GM19467 (cell line): ENCODE measurements at regions not wholly inside any gene's neighbourhood (a gene's known extent, or its start where the extent isn't known, plus 50 kb on each side); places are given as distances from the start of the nearest gene placed in this dataset.
"Not testable (repeated sequence)": the region's sequence is repeated elsewhere in the genome, so short reads cannot be mapped to it uniquely, and the experiment has no call there.

ENCODE experiments used
- ATAC-seq: cut with Tn5 transposase; IDR thresholded peaks from one replicate; pipeline ENCODE4 v1.9.1; 2021; ENCODE audit warnings: mild to moderate bottlenecking, moderate library complexity; ENCODE audit not compliant: unreplicated experiment

DNA sequence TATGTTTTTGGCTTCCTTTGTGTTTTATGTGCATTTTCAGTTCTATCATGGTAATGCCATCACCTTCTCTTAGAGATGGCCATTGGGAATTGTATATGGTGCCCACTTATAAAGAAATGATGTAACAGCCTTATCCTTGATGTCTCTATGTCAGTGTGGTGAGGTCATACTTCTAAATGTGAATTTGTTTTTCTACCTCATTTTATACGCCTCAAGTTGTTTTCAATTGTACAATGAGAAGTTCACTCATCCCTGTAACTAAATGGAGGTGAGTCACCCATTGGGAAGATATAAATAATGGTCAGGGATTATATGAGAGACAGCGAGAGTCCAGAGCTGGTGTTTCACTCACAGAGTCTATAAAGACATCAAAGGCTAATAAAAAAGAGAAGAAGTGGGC lies 402.4 kb downstream of the AGTPBP1 start:
- ATAC-seq = no peak

GRCh38 chr9:85334228-85334627 lies 407.5 kb downstream of the AGTPBP1 start:
- ATAC-seq = no peak

DNA sequence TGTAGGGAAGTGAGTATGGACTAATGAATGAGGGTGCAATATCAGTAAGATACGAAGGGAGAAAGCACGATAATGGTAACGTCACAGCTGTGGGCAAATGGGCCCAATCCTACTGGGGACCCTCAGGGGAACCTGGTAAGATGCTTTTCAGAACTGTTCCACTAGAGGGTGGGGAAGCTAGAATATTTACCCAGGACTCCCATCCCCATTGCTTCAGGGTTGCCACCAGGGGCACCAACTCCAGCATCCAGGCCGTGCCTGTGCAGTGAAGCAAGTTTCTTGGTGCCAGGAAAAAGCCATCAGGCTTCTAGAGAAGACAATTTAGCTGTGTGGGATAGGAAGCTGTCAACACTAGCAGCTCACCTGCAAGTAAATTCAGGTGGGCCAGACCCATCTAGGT lies 409.3 kb downstream of the AGTPBP1 start:
- peak; percentile 67 for ATAC-seq

- ATAC-seq = no peak
Measured at GRCh38 chr9:85331626-85332025, 410.1 kb downstream of the AGTPBP1 start.

DNA sequence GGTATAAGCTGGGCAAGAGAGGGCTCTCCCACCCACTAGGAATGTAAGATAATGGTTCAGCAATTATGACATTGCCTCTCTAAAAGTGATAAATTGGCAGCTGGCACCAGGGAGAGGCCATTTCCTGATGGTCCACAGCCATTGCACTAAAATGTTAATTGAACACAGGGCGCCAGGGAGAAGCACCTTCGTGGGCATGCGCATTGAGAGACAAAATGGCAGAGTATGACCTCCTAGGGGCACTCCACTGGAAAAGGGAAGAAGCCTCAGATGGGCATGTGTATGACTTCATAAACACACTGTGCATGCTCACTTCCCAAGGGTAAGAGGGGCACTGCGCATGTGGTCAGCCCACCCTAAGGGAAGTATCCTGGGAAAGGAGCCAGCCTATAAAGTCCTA lies 419.2 kb downstream of the AGTPBP1 start:
- no peak for ATAC-seq

GRCh38 chr9:85321561-85321960 lies 420.2 kb downstream of the AGTPBP1 start:
- no peak for ATAC-seq

DNA sequence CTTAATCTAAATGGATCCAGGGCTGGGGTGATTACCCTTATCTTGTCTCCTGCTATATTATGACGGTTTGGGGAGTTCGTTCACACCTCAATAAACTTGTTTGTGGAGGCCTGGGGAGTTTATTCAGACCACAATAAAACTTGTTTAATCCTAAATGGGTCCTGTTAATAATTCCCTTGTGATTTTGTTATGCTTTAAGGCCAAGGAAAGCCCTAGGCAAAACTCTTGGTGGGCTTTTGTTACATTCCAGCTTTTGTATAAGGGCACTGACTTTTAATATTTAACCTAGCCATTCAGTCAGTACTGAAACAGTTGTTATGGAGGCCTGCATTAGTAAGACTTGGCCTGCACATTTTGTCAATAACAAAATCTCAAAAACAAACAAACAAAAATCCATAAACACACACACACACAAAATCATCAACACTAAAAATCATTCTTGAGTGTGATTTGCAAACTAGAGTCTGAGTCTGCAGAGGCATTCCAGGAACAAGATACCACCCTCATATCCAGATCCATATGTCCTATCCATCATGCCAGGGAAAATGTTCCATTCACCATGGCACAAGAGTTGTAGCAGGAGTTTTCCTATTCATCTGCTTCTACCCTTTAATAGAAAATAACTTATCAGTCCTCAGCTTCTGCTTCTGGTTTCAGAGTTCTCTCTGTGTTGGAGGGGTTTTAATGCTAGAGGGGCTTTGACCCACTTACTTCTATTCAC lies 421.7 kb downstream of the AGTPBP1 start:
- ATAC-seq = no peak

- not testable (repeated sequence) for ATAC-seq
Measured at GRCh38 chr9:85315535-85315934, 426.2 kb downstream of the AGTPBP1 start.

DNA sequence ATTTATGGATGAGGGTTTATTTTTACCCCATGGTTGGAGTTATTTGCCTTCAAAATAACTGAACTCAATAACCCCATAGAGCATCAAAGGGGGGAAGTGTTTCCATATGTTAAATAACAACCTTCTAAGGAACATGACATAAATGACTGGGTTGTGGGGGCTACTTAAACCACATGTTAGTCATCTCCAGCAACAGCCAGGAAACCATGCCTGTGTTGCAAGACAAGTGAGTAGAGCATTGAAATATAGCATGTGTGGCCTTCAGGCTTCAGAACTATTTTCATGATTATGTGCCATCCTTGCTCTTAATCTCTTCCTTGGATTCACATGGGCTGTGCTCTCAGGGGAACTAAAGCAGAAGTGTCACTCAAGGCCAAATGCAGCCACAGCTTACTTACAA lies 431.2 kb downstream of the AGTPBP1 start:
- no peak for ATAC-seq

GRCh38 chr9:85303757-85304134 lies 438.0 kb downstream of the AGTPBP1 start:
- no peak for ATAC-seq

- no peak for ATAC-seq
Measured at GRCh38 chr9:85302938-85303756, 438.6 kb downstream of the AGTPBP1 start.

DNA sequence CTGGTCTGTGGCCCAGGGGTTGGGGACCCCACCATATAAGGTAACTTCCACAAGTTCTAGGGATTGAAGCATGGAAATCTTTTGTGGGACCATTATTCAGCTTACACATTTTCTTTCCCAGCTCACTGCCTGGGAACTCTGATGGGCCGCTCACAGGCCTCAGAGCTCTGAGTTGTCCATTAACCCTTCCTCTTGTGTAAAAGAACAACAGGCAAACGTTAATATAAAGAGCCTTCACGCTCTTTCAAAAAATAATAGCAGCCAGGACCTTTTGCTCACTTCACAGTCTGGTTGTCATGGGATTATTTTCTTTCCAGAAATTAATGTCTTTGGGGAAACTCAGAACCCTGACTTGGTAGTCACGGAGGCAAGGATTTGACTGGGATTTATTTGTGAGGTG lies 443.3 kb downstream of the AGTPBP1 start:
- no peak for ATAC-seq

GRCh38 chr9:85295244-85295643 lies 446.5 kb downstream of the AGTPBP1 start:
- ATAC-seq = not testable (repeated sequence)

- no peak for ATAC-seq
Measured at GRCh38 chr9:85292261-85292660, 449.5 kb downstream of the AGTPBP1 start.

- no peak for ATAC-seq
Measured at GRCh38 chr9:85291266-85291665, 450.5 kb downstream of the AGTPBP1 start.

- no peak for ATAC-seq
Measured at GRCh38 chr9:85290019-85290418, 451.7 kb downstream of the AGTPBP1 start.

GRCh38 chr9:85289142-85289541 lies 452.6 kb downstream of the AGTPBP1 start:
- no peak for ATAC-seq

DNA sequence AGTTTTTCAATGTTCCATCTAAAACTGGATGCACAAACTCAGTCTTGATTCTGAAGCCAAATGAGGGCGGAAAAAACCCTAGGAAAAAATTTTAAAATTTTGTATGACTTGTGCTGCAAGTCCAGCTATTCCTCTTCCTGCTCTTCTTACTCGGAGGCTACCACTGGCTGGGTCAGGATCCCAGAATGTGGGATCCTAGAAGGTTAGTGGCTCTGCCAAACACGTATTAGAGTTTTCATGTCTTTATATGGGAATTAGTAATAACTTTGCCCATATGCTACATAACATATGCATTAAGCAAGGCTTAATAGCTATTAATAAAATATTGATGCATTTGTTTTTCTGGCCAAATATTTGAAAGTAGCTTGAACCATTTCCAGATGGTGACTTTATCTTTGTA lies 458.3 kb downstream of the AGTPBP1 start:
- ATAC-seq = no peak

- no peak for ATAC-seq
Measured at GRCh38 chr9:85278769-85279168, 463.0 kb downstream of the AGTPBP1 start.

DNA sequence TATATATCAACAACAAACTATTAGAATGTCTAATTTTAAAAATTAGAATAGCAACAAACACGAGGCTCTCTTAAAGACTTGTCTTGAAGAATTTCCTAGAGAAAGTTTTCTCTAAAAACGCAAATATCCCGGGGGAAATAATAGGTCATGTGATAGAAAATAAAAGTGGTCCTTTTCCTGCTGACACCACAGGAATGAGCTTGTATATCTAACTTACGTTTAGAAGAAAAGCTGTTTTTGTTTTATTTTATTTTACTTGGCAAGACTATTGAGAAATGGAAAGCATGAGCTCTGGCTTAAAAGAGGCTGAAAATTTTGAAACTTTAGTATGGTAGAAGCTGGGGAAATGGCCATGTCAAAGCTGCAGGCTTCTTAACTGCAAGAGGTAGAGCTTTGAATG lies 465.0 kb downstream of the AGTPBP1 start:
- ATAC-seq = no peak

DNA sequence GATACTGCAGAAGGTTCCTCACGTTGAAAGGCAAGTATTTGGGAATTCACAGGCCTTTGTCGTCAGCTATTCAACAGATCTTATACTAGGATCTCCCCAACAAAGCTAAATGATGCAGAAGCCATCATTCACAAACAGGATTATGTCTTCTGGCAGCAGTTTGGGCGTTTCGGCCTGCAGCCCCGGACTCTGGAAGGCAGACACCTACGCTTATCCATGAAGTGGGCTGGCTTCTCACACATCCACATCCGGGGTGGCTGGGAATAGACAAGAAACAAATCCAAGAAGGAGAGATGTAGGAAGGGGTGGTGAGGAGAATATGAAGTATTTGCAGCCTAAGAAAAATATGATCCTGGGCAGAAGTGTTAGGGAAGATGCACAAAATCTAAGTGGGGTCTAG lies 471.9 kb downstream of the AGTPBP1 start:
- no peak for ATAC-seq

DNA sequence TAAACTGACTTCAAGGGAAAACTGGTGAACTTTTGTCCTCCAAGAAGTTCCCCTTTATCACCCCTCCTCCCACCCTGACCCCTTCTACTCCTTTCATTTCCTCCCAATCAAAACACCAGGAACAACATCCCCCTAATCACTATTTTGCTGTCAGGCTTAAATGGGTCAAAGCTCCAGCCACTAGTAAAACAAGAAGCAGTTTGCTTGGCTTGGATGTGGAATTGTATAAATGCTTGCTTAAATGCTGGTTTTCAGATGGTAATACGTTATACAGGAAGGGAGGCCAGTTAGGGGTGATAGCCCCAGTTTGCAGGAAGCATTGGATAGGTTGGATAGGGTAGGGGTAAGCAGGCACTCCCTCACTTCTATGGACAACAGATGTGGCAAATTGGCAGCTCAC lies 473.6 kb downstream of the AGTPBP1 start:
- no peak for ATAC-seq
